ENCODE measurements at regions not wholly inside any gene's neighbourhood (a gene's known extent, or its start where the extent isn't known, plus 50 kb on each side); places are given as distances from the start of the nearest gene placed in this dataset.
"Not testable (repeated sequence)": the region's sequence is repeated elsewhere in the genome, so short reads cannot be mapped to it uniquely, and the experiment has no call there.

DNA sequence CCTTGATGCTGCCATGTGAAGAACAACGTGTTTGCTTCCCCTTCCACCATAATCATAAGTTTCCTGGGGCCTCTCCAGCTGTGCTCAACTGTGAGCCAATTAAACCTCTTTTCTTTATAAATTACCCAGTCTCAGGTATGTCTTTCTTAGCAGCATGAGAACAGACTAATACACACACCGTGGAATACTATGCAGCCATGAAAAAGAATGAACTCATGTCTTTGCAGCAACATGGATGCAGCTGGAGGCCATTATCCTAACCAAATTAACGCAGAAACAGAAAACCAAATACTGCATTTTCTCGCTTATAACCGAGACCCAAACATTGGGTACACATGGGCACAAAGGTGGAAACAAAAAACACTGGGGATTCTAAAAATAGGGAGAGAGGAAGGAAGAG is 286.7 kb upstream of the MINDY3 start:
- H3K4me3 ChIP-seq (replicated peaks in 1 of 2; ENCODE audit: low read depth in 2 of 2, low read length in 2 of 2), result no peak overlapping the region
- no peak for DNase-seq (ENCODE audit: low read depth in 2 of 2)
- no peak for TF ChIP-seq CTCF (IDR thresholded peaks at IDR 0.05; ENCODE audit: low read depth, low read length)

- H3K4me3 ChIP-seq (replicated peaks in 1 of 2; ENCODE audit: low read depth in 2 of 2, low read length in 2 of 2), result no peak overlapping the region
- no peak for DNase-seq (ENCODE audit: low read depth in 2 of 2)
- no peak for TF ChIP-seq CTCF (IDR thresholded peaks at IDR 0.05; ENCODE audit: low read depth, low read length)
These were observed 281.0 kb upstream of the PTER start for GRCh38 chr10:16155834-16156233.

DNA sequence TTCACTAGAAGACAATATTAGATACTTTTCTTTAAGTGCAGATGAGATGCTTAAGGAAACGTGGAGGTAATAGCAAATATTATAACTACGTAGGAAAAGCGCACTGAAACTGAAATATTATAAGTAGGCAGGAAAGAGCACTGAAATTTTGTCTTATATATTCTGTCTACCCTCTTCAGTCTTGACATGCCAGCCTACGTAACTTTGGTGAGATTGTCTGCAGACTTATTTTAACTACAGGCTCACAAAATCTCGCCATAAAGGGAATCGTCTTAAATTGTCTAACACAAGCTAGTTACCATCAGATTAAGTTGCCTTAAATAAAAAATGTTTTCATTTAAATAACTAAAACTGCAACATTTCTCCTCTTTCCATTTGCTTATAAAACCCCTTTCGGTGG is 280.1 kb upstream of the PTER start:
- DNase-seq (ENCODE audit: low read depth in 2 of 2), result no peak
- TF ChIP-seq CTCF (IDR thresholded peaks at IDR 0.05; ENCODE audit: low read depth, low read length), result no peak
- no peak overlapping the region for H3K4me3 ChIP-seq (replicated peaks in 1 of 2; ENCODE audit: low read depth in 2 of 2, low read length in 2 of 2)

- DNase-seq (ENCODE audit: low read depth in 2 of 2), result not testable (repeated sequence)
These were observed 271.7 kb upstream of the PTER start for GRCh38 chr10:16165067-16165466.

DNA sequence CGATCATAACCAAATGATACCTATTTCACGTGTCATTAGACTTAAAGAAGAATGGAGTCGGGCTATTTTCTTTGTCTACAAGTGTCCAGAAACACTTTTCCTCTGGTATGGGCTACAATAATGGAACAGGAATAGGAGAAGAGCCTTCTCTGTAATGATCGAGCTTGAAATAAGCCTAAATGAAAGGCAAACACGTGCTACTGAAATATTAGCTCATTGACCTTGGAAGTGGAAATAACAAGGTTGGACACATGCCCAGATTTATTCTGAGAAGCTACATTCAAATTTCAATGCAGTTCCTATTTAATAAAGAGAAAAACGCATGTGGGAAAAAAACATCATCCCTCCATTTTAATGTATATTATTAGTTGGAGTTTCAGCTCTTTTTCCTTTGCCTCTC is 254.7 kb upstream of the PTER start:
- no peak for DNase-seq (ENCODE audit: low read depth in 2 of 2)
- TF ChIP-seq CTCF (IDR thresholded peaks at IDR 0.05; ENCODE audit: low read depth, low read length), result no peak
- no peak overlapping the region for H3K4me3 ChIP-seq (replicated peaks in 1 of 2; ENCODE audit: low read depth in 2 of 2, low read length in 2 of 2)

More at GRCh38 chr10:16165067-16165466, 271.7 kb upstream of the PTER start:
- H3K4me3 ChIP-seq (replicated peaks in 1 of 2; ENCODE audit: low read depth in 2 of 2, low read length in 2 of 2), result not testable (repeated sequence)

- H3K4me3 ChIP-seq (replicated peaks in 1 of 2; ENCODE audit: low read depth in 2 of 2, low read length in 2 of 2), result no peak overlapping the region
- TF ChIP-seq CTCF (IDR thresholded peaks at IDR 0.05; ENCODE audit: low read depth, low read length), result no peak
- DNase-seq (ENCODE audit: low read depth in 2 of 2), result no peak
These were observed 254.1 kb upstream of the PTER start for GRCh38 chr10:16182688-16183087.

DNA sequence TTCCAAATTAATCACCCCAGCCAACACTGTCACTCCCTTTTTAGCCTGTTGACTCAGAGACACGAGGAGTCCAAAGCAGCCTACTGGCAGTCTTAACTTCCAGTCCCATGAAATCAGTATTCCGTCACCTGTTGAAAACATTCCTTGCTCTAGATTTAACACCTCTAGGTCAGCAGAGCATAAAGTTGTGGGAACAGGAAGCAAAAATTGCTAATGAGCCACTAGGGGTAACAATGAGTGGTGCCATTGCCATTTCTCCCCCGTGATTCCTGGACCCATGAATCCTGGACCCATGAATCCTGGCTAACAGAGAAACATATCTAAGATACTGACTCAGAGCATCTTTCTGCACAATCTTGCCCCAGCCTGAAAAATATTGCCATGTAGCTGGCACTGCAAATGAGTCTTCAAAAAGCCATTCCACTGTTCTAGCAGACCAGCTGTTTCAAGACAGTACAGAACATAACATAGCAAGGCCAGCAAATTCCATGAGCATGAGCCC is 252.7 kb upstream of the PTER start:
- no peak overlapping the region for H3K4me3 ChIP-seq (replicated peaks in 1 of 2; ENCODE audit: low read depth in 2 of 2, low read length in 2 of 2)
- no peak for DNase-seq (ENCODE audit: low read depth in 2 of 2)
- no peak for TF ChIP-seq CTCF (IDR thresholded peaks at IDR 0.05; ENCODE audit: low read depth, low read length)
